ENCODE measurements at regions not wholly inside any gene's neighbourhood (a gene's known extent, or its start where the extent isn't known, plus 50 kb on each side); places are given as distances from the start of the nearest gene placed in this dataset.
A peak's percentile ranks its signal among the peaks of the same experiment; 100 is the strongest.

- DNase-seq (ENCODE audit: low spot score), result no peak
Measured at GRCh38 chr21:25422610-25423608, 184.4 kb downstream of the MRPL39 start.

- DNase-seq (ENCODE audit: low spot score), result no peak
Measured at GRCh38 chr21:25421321-25422028, 185.8 kb downstream of the MRPL39 start.

- DNase-seq (ENCODE audit: low spot score), result no peak
Measured at GRCh38 chr21:25420831-25421230, 186.4 kb downstream of the MRPL39 start.

GRCh38 chr21:25416669-25417068 lies 190.6 kb downstream of the MRPL39 start:
- DNase-seq (ENCODE audit: low spot score), result no peak

- DNase-seq (ENCODE audit: low spot score), result no peak
Measured at GRCh38 chr21:25412100-25412499, 195.2 kb downstream of the MRPL39 start.

- DNase-seq (ENCODE audit: low spot score), result no peak
Measured at GRCh38 chr21:25409978-25410377, 197.3 kb downstream of the MRPL39 start.

- DNase-seq (ENCODE audit: low spot score), result no peak
Measured at GRCh38 chr21:25408666-25409065, 198.6 kb downstream of the MRPL39 start.

GRCh38 chr21:25406887-25407579 lies 200.2 kb downstream of the MRPL39 start:
- DNase-seq (ENCODE audit: low spot score), result no peak

GRCh38 chr21:25405984-25406383 lies 201.3 kb downstream of the MRPL39 start:
- no peak for DNase-seq (ENCODE audit: low spot score)

GRCh38 chr21:25402134-25402961 lies 204.9 kb downstream of the MRPL39 start:
- no peak for DNase-seq (ENCODE audit: low spot score)

GRCh38 chr21:25400427-25400826 lies 206.9 kb downstream of the MRPL39 start:
- no peak for DNase-seq (ENCODE audit: low spot score)

GRCh38 chr21:25398630-25399029 lies 208.7 kb downstream of the MRPL39 start:
- no peak for DNase-seq (ENCODE audit: low spot score)

- no peak for DNase-seq (ENCODE audit: low spot score)
Measured at GRCh38 chr21:25396135-25396711, 211.1 kb downstream of the MRPL39 start.

GRCh38 chr21:25391777-25392176 lies 215.5 kb downstream of the MRPL39 start:
- DNase-seq (ENCODE audit: low spot score), result no peak

GRCh38 chr21:25390701-25391100 lies 216.6 kb downstream of the MRPL39 start:
- no peak for DNase-seq (ENCODE audit: low spot score)

GRCh38 chr21:25387665-25388064 lies 219.6 kb downstream of the MRPL39 start:
- no peak for DNase-seq (ENCODE audit: low spot score)

GRCh38 chr21:25385911-25386474 lies 221.3 kb downstream of the MRPL39 start:
- DNase-seq (ENCODE audit: low spot score), result peak; percentile 26

- no peak for DNase-seq (ENCODE audit: low spot score)
Measured at GRCh38 chr21:25385341-25385740, 221.9 kb downstream of the MRPL39 start.

GRCh38 chr21:25384782-25385181 lies 222.5 kb downstream of the MRPL39 start:
- DNase-seq (ENCODE audit: low spot score), result no peak

GRCh38 chr21:25383545-25383944 lies 223.7 kb downstream of the MRPL39 start:
- no peak for DNase-seq (ENCODE audit: low spot score)

GRCh38 chr21:25381936-25382452 lies 225.3 kb downstream of the MRPL39 start:
- no peak for DNase-seq (ENCODE audit: low spot score)
